Esophagus squamous epithelium (tissue), 4 donors: ENCODE measurements at regions not wholly inside any gene's neighbourhood (a gene's known extent, or its start where the extent isn't known, plus 50 kb on each side); places are given as distances from the start of the nearest gene placed in this dataset.

ENCODE experiments used
- POLR2A ChIP-seq, 4 donors: fragments of 450-650 bp; IDR thresholded peaks; one replicate each; pipeline ENCODE4 v1.6.1; 2017; ENCODE audit warnings: antibody characterized with exemption in 4 of 4, mild to moderate bottlenecking in 4 of 4, moderate library complexity in 3 of 4
- TF ChIP-seq, protein P1 (sequence below), 6 experiments: fragments of 450-650 bp in 4 of 6; fragments of 200-600 bp in 2 of 6; sonication (generic) in 2 of 6; IDR thresholded peaks; one replicate each; pipeline ENCODE4 v1.5.1; 2016 to 2019; ENCODE audit warnings: antibody characterized with exemption in 6 of 6, mild to moderate bottlenecking in 4 of 6, moderate library complexity in 4 of 6

DNA sequence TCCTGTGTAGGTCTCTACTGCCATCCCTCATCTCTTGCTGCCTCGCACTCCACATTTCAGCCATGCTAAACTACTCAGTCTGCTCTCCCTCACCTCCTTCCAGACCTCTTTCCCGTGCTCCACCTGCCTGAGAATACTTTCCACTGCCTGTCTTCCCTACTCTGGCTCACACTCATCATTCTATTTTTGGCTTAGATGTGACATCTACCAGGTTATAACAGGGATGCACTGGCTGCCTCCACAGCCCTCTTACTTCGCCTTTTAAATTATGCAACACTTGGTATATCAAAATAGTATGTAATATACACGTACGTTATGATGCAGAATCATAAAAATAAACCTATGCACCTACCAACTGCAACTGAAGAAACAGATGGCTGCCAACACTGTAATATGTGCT, 222.8 kb upstream of the DTNBP1 start:
- TF ChIP-seq, protein P1, sequence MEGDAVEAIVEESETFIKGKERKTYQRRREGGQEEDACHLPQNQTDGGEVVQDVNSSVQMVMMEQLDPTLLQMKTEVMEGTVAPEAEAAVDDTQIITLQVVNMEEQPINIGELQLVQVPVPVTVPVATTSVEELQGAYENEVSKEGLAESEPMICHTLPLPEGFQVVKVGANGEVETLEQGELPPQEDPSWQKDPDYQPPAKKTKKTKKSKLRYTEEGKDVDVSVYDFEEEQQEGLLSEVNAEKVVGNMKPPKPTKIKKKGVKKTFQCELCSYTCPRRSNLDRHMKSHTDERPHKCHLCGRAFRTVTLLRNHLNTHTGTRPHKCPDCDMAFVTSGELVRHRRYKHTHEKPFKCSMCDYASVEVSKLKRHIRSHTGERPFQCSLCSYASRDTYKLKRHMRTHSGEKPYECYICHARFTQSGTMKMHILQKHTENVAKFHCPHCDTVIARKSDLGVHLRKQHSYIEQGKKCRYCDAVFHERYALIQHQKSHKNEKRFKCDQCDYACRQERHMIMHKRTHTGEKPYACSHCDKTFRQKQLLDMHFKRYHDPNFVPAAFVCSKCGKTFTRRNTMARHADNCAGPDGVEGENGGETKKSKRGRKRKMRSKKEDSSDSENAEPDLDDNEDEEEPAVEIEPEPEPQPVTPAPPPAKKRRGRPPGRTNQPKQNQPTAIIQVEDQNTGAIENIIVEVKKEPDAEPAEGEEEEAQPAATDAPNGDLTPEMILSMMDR (IDR thresholded peaks at IDR 0.05) = no peak
- TF ChIP-seq POLR2A (IDR thresholded peaks at IDR 0.05) = no peak
